HG03064 (cell line): ENCODE measurements at regions not wholly inside any gene's neighbourhood (a gene's known extent, or its start where the extent isn't known, plus 50 kb on each side); places are given as distances from the start of the nearest gene placed in this dataset.
"Not testable (repeated sequence)": the region's sequence is repeated elsewhere in the genome, so short reads cannot be mapped to it uniquely, and the experiment has no call there.

Source experiments
- ATAC-seq: cut with Tn5 transposase; IDR thresholded peaks from one replicate; pipeline ENCODE4 v1.9.1; 2021; ENCODE audit warnings: low read depth; ENCODE audit not compliant: unreplicated experiment

DNA sequence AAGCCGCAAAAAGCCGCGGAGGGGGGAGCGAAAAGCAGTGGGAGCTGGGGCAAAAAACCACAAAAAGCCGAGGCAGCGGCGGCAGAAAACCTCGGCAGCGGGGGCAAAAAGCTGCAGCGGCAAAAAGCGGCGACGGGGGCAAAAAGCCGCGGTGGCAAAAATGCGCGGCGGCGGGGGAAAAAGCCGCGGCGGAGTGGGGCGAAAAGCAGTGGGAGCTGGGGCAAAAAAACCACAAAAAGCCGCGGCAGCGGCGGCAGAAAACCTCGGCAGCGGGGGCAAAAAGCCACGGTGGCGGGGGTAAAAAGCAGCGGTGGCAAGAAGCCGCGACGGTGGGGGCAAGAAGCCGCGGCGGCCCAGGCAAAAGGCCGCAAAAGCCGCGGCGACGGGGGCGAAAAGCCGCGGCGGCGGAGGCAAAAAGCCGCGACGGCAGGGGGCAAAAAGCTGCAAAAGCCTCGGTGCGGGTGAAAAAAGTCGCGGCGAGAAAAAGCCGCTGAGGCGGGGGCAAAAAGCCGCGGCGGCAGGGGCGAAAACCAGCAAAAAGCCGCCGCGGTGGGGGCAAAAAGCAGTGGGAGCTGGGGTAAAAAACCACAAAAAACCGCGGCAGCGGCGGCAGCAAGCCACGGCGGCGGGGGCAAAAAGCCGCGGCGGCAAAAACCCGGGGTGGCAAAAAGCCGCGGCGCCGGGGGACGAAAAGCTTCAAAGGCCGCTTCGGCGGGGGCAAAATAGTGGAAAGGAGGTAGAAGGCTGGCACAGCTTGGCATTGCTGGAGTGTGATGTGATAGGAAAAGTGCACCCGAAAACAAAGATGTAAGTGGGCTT is 135.9 kb downstream of the ZNF92 start:
- no peak for ATAC-seq

DNA sequence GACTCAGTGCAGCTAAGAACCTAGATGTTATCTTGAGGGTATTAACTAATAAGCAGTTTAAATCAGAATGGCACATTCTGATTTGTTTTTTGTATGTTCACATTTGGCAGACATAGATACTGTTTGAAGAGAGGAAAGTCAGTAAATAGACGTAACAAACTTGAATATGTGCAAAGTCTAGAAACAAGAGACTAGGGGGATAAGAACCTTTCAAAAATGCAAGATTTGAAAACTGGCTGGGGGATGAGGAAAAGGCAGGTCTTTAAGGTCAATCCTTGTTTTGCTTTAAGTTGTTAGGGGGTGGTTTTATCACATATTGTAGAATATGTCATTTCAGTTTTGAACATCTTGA is 136.5 kb downstream of the ZNF92 start:
- ATAC-seq: not testable (repeated sequence)

DNA sequence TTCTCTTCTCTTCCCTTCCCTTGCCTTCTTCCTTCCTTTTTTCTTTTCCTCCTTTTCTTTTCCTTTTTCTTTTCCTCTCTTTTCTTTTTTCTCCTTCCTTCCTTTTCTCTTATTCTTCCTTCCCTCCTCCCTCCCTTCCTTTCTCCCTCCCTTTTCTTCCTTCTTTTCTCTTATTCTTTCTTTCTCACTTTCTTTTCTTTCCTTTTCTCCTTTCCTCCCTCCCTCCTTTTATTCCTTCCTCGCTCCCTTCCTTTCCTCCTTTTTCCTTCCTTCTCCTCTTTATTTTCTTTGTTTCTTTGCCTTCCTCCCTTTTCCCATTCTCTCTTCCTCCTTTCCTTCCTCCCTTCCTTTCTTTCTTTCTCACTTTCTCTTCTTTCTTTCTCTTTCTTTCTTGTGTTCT is 146.1 kb downstream of the ZNF92 start:
- not testable (repeated sequence) for ATAC-seq

DNA sequence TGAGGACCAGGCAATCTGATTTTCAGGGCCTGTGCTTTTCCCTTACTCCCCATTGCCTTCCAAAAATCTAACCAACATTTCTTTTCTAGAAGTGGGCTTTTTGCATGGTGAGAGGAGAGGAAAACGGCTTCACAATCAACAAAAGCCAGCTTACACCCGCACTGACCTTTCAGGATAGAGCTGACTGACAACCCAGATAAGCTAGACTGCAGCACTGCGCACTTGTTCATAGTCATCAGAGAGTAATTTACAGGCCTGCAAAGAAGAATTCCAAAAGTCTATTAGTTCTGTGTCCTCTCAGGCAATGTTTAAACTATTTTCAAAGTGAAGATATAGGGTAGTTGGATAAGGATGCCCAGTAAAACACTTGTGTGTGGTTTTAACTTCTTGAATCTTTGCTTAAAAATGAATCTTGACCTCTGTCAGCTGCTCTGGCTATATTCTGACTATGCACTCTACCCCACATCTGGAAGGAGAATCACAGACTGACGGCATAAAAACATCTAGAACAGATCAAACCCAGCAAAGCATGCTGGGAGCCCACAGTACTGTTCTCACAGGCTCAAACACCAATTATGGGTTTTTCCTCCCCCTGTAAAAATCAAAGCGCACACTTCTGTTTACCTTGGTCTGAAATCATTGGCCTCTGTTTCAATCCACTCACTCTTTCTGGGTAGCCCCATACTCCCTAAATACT is 172.0 kb downstream of the ZNF92 start:
- not testable (repeated sequence) for ATAC-seq

DNA sequence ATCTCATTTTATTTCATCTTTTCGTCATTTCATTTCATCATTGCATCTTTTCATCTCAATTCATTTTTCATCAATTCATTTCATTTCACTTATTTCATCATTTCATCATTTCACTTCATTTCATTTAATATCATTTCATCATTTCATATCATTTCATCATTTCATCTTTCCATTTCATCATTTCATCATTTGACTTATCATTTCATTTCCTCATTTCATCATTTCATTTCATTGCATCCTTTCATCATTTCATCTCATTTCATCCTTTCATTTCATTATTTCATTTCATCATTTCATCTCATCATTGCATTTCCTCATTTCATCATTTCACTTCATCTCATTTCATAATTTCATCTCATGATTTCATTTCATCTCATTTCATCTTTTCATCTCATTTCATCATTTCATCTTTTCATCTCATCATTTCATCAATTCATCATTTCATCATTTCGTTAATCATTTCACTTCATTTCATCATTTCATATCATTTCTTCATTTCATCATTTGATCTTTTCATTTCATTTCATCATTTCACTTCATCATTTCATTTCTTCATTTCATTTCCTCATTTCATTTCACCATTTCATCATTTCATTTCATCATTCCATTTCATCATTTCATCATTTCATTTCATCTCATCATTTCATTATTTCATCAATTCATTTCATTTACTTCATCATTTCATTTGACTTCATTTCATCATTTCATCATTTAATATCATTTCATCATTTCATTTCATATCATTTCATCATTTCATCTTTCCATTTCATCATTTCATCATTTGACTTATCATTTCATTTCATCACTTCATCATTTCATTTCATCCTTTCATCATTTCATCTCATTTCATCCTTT is 176.2 kb downstream of the ZNF92 start:
- ATAC-seq: not testable (repeated sequence)

DNA sequence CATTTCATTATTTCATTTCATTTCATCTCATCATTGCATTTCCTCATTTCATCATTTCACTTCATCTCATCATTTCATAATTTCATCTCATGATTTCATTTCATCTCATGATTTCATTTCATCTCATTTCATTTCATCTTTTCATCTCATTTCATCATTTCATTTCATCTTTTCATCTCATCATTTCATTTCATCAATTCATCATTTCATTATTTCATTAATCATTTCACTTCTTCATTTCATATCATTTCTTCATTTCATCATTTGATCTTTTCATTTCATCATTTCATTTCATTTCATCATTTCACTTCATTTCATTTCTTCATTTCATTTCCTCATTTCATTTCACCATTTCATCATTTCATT is 176.8 kb downstream of the ZNF92 start:
- ATAC-seq: not testable (repeated sequence)

DNA sequence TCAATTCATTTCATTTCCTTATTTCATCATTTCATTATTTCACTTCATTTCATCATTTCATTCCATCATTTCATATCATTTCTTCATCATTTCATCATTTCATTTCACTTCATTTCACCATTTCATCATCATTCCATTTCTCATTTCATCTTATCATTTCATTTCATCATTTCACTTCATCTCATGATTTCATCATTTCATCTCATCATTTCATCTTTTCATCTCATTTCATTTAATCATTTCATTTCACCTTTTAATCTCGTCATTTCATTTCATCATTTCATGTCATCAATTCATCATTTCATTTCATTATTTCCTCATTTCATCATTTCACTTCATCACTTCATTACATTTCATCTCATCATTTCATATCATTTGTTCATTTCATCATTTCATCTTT is 177.4 kb downstream of the ZNF92 start:
- ATAC-seq: not testable (repeated sequence)

DNA sequence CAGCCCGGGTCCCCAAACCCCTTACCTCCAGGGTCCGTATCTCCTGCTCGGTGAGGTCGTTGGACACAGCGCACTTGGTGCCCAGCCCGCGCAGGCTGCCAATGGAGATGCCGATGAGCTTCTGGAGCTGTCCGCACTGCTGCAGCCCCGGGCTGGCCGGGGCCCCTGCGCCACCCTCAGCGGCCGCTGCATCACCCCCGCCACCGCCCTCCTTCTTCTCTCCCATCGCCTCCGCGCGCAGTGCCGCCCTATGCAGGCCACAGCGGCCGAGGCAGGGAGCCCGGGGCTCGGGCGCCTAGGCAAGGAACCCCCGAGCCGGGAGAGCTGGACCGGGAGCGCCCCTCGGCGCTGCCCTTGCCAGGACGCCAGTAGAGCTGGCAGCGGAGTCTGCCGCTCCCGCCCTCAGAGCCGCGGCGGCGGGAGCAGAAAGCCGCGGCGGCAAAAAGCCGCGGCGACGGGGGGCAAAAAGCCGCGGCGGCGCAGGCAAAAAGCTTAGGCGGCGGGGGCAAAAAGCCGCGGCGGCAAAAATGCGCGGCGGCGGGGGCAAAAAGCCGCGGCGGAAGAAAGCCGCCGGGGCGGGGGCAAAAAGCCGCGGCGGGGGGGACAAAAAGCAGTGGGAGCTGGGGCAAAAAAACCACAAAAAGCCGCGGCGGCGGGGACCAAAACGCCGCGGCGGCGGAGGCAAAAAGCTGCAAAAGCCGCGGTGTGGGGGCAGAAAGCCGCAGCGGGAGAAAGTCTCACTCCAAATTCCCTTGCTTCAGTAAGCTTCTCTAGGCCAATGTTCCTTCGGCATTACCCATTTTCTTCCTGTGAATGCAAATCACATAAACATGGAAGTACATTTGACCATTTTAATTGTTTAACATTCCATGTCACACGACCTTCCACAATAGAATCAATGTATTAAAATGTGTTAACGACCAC is 181.2 kb downstream of the ZNF92 start:
- ATAC-seq: not testable (repeated sequence)

DNA sequence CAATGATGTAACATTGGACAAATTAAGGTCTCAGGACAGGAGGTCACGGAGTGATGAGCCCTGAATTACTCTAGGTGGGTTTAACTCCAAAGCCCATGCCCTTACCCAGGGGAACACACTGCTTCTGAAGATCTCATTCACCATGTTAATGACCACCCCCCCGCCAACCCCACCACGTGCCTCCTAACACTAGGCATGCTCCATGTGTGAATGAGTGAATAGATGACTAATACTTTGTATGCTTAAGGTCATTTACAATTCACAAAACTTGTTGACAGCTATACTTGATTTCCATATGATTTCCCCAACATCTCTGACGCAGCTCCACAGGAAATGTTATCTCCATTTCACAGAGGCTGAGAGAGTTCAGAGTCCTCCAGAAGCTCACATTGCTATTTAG is 184.9 kb downstream of the ZNF92 start:
- ATAC-seq: not testable (repeated sequence)

DNA sequence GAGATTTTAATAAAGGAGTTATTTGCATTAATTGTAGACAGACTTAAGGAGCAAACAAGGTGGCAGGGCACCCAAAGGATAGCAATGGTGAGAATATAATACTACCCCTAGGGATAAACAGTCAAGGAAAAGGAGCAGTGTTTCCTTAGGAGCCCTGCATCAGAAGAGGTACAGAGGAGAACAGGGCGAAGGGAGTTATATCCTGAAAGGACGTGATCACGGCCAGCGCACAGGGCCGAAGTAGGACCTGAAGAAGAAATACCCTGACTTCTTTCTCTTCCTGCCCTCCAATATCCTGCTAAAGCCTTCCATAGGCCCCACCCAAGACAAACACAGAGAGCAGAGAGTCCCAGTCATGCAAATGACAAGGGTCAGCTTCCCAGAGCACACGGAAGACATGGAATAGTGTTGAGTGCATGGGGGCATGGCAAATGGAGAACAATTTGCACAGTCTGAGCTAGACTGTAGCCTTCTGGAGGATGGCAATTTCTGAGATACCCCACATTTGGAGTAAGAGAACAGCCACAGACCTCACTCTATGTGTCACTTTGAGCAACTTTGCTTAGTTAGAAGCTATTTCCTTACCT is 188.2 kb downstream of the ZNF92 start:
- not testable (repeated sequence) for ATAC-seq

DNA sequence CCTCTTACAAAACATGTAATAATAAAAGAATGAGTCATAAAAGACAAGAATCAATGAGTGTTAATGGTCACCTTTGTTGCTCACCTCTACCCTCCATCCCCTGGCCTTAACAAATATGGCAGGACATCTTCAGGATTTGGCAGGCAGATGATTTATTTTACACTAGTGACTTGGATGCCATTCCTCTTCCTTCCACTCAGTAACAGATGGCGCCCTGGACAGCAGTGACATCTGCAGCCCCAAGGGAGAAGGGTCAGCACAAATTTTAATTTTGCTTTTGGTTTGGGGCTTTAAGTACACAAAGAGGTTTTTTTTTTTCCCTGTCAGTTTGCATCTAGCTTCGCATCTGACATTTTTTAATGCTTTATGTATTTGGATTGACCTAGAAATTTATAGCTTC is 188.9 kb downstream of the ZNF92 start:
- ATAC-seq: not testable (repeated sequence)

DNA sequence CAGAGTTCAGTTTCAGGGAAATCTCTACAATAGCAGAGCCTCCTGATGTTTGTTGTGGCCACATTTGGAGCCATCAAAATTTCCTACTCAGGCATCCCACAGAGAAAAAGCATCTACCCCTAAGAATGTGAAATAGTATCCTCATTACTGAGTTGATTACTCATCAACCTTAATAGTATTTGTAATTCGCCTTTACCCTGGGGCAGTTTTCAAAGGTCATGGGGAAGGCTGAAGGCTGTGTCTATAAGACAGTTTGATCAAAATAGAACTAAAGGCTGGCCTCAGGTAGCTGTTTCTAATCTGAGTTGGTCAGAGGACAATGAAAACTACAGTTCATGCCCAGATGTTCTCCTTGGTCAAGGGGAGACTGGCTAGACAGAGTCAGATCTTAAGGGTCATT is 189.7 kb downstream of the ZNF92 start:
- ATAC-seq: not testable (repeated sequence)

DNA sequence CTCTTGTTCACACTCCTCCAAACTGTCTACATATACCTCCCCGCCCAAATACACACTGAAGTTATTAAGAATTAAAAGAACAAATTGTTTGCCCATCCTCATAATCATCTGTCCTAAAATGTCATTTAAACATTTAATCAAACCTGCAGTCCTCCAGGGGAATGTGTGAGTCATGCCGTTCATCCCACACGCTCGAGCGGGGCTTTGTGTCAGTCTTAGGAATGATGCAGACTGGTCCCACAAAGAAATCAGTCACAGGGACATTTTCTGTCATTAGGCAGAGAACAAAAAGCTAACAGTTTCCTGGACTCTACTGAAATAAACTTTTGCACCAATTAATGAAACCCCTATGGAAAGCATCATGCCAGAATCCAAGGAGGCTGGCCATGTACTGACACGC is 194.6 kb downstream of the ZNF92 start:
- ATAC-seq: not testable (repeated sequence)

DNA sequence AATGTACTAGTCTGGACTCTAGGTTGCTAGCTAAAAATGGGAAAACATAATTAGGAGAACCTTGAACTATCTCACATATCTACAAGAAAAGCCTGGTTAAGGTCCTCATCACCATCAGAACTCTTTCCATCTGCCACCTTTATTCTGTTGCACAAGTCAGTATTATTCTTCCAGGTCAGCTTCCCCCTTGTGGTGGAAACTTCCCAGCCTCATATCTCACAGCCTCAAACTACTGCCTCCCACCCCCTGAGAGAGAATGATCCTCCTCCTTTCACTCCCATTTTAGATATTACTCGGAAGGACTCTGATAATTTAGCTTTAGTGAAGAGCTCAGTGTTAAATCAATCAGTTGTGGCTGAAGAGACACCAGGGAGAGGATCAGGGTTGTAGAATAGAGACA is 197.3 kb downstream of the ZNF92 start:
- ATAC-seq: not testable (repeated sequence)

DNA sequence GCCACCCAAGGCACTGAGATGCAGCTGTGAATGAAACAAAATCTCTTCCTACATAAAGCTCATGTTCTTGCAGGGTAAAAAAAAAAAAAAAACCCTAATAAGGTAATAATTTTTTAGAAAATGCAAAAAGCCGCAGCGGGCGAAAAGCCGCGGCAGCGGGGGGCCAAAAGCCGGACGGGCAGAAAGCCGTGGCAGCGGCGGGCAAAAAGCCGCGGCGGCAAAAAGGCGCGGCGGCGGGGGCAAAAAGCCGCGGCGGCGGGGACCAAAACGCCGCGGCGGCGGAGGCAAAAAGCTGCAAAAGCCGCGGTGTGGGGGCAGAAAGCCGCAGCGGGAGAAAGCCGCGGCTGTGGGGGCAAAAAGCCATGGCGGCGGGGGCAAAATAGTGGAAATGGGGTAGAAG is 198.9 kb downstream of the ZNF92 start:
- ATAC-seq: not testable (repeated sequence)

DNA sequence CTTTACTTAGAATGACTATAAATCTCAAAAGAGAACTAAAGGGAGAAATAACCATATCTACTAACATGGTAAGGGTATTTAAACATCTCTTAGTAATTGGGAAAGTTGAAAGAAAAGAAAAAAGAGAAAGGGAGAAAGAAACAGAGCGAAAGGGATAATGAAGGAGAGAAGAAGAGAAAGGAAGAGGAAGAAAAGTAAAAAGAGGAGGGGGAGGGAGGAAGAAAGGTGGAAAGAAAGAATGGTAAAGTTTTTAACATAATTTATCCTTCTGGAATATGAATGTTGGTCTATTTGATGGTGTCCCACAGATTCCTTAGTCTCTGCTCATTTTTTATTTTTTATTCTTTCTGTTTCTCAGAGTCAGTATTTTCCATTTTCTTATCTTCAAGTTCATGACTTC is 202.7 kb downstream of the ZNF92 start:
- ATAC-seq: not testable (repeated sequence)

DNA sequence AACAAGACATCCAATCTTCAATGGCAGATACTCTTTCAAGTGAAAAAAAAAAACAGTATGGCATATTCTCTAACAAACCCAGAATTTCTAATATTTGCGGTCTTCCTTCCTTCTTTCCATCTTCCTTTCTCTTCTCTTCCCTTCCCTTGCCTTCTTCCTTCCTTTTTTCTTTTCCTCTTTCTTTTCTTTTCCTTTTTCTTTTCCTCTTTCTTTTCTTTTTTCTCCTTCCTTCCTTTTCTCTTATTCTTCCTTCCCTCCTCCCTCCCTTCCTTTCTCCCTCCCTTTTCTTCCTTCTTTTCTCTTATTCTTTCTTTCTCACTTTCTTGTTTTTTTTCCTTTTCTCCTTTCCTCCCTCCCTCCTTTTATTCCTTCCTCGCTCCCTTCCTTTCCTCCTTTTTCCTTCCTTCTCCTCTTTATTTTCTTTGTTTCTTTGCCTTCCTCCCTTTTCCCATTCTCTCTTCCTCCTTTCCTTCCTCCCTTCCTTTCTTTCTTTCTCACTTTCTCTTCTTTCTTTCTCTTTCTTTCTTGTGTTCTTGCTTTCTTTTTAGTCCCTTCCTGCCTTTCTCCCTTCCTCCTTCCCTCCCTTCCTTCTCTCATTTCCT is 209.0 kb downstream of the ZNF92 start:
- ATAC-seq: not testable (repeated sequence)

DNA sequence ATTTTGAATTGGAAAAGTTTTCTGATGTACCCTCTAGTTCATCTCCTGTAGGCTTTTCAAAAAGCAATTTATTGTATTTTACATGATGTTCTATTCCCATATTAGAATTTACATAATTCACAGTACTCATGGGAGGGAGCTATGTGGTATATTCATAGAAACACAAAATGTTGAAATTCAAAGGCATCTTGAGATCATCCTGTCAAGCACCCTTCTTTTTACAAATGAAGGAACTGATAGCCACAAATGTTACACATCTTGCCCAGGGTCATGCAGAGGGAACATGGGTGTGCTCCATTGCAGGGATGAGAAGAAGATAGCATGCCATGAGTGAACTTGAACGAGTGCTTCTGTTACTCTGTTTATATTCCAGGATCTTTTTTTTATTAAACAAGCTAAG is 228.8 kb downstream of the ZNF92 start:
- ATAC-seq: not testable (repeated sequence)

DNA sequence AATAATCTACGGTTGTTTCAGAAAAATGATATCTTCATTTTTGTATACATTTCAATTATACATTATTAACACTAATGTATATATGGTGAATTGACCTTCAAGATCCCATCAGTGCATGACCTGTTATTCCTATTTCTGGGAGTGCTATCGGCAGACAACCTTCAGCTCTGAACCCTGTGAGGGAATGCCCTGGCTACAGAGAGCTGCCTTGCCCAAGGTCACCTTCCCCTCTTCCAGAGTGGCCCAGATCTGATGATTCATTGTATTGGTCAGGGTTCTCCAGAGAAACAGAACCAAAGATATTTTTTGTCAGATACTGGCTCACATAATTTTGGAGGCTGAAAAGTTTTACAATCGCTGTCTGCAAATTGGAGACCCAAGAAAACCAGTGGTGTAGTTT is 235.5 kb downstream of the ZNF92 start:
- no peak for ATAC-seq
